ENCODE measurements at regions not wholly inside any gene's neighbourhood (a gene's known extent, or its start where the extent isn't known, plus 50 kb on each side); places are given as distances from the start of the nearest gene placed in this dataset.

DNA sequence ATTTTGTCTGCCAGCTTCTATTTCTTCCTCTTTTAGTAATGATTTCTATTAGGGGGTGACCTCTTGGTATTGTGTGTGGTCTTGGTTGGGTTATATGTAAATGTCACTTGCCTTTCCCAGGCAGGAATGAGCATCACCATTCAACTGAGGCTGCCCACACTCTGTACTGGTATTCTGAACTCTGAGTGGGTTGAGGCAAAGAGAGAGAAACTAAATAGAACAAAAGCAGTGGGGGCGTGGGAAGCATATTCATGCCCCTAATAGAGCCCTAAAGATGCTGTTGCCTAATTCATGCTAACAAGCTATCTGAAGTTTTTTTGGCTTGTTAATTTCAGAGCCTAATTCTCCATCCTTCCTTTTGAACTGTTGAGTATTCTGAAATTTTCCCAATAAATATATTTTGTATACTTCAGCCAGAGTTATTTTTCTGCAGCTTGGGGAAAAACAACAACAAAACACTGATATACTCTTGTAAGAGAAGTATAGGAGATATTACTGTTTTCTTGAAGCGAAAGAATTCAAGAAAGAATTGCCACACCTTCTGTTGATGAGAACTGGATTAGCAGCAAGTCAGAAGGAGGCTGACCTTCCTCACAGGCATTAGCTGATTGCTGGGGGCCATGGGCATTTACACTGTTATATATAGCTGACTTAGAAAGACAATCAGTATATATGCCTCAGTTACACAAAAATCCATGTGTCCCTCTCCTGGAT lies 315.8 kb upstream of the KLF12 start (continued):
- TF ChIP-seq, protein P1, sequence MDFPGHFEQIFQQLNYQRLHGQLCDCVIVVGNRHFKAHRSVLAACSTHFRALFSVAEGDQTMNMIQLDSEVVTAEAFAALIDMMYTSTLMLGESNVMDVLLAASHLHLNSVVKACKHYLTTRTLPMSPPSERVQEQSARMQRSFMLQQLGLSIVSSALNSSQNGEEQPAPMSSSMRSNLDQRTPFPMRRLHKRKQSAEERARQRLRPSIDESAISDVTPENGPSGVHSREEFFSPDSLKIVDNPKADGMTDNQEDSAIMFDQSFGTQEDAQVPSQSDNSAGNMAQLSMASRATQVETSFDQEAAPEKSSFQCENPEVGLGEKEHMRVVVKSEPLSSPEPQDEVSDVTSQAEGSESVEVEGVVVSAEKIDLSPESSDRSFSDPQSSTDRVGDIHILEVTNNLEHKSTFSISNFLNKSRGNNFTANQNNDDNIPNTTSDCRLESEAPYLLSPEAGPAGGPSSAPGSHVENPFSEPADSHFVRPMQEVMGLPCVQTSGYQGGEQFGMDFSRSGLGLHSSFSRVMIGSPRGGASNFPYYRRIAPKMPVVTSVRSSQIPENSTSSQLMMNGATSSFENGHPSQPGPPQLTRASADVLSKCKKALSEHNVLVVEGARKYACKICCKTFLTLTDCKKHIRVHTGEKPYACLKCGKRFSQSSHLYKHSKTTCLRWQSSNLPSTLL (IDR thresholded peaks at IDR 0.05): no peak
- TF ChIP-seq CREB1 (IDR thresholded peaks at IDR 0.05) (no peak), CREB1 (CRISPR knock-in tag; IDR thresholded peaks at IDR 0.05) (no peak), LEF1 (IDR thresholded peaks at IDR 0.05) (no peak), SNRNP70 (optimal IDR thresholded peaks at IDR 0.05; ENCODE audit: low read depth, low read length) (no peak), HMGN3 (IDR thresholded peaks at IDR 0.05; ENCODE audit: borderline replicate concordance, extremely low read depth, insufficient read length, low read depth, low read length) (no peak), JUND (IDR thresholded peaks at IDR 0.05; ENCODE audit: borderline replicate concordance, low read depth, low read length) (no peak), JUND (tag; IDR thresholded peaks at IDR 0.05; ENCODE audit: borderline replicate concordance, low read depth, low read length) (no peak), SMAD2 (IDR thresholded peaks at IDR 0.05; ENCODE audit: low read depth, low read length) (no peak), PHB (CRISPR knock-in tag; IDR thresholded peaks at IDR 0.05) (no peak), L3MBTL2 (IDR thresholded peaks at IDR 0.05) (no peak)
- TF ChIP-seq, protein P2, sequence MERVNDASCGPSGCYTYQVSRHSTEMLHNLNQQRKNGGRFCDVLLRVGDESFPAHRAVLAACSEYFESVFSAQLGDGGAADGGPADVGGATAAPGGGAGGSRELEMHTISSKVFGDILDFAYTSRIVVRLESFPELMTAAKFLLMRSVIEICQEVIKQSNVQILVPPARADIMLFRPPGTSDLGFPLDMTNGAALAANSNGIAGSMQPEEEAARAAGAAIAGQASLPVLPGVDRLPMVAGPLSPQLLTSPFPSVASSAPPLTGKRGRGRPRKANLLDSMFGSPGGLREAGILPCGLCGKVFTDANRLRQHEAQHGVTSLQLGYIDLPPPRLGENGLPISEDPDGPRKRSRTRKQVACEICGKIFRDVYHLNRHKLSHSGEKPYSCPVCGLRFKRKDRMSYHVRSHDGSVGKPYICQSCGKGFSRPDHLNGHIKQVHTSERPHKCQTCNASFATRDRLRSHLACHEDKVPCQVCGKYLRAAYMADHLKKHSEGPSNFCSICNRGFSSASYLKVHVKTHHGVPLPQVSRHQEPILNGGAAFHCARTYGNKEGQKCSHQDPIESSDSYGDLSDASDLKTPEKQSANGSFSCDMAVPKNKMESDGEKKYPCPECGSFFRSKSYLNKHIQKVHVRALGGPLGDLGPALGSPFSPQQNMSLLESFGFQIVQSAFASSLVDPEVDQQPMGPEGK (CRISPR knock-in tag; IDR thresholded peaks at IDR 0.05; ENCODE audit: borderline replicate concordance): no peak
- TF ChIP-seq, protein P3, sequence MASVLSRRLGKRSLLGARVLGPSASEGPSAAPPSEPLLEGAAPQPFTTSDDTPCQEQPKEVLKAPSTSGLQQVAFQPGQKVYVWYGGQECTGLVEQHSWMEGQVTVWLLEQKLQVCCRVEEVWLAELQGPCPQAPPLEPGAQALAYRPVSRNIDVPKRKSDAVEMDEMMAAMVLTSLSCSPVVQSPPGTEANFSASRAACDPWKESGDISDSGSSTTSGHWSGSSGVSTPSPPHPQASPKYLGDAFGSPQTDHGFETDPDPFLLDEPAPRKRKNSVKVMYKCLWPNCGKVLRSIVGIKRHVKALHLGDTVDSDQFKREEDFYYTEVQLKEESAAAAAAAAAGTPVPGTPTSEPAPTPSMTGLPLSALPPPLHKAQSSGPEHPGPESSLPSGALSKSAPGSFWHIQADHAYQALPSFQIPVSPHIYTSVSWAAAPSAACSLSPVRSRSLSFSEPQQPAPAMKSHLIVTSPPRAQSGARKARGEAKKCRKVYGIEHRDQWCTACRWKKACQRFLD (CRISPR knock-in tag; IDR thresholded peaks at IDR 0.05): no peak

Data from K562 (cell line).